H1 (cell line): ENCODE measurements at regions not wholly inside any gene's neighbourhood (a gene's known extent, or its start where the extent isn't known, plus 50 kb on each side); places are given as distances from the start of the nearest gene placed in this dataset.

Experiments used
- CTCF ChIA-PET: fragments of 300-600 bp; sonication (Branson Sonifier 250); formaldehyde crosslinking; loops from one replicate; lab custom pipeline; 2021; ENCODE audit not compliant: partially characterized antibody; lab: Charles Lee
- POLR2A ChIA-PET: fragments of 300-600 bp; sonication (Branson Sonifier 250); formaldehyde crosslinking; loops from one replicate; lab custom pipeline; 2021; ENCODE audit warnings: inconsistent platforms; ENCODE audit not compliant: partially characterized antibody; lab: Charles Lee
- DNase-seq, 2 experiments: peaks; one replicate each; pipeline versions ENCODE4 v3.0.0 to v3.0.0-alpha.2; 2010 to 2022; ENCODE audit warnings: low spot score in 2 of 2, low read depth in 1 of 2, mixed read lengths in 1 of 2
- FAIRE-seq: peaks from 2 replicates; lab custom pipeline; 2011; peaks lifted over from hg19 to GRCh38; lab: Jason Lieb, UNC
- H2AFZ ChIP-seq: 2 replicates; pipeline ENCODE4 v1.8.1; 2012; ENCODE audit warnings: low read length, inconsistent platforms
- H2AK5ac ChIP-seq: 2 replicates; pipeline ENCODE4 v1.6.1; 2013; ENCODE audit warnings: low read depth, low read length
- H2BK120ac ChIP-seq: replicated peaks from 2 replicates; pipeline ENCODE3; 2013; ENCODE audit warnings: low read depth, low read length, inconsistent platforms
- H2BK12ac ChIP-seq: 2 replicates; pipeline ENCODE4 v1.6.1; 2013; ENCODE audit warnings: low read depth, low read length
- H2BK15ac ChIP-seq: 2 replicates; pipeline ENCODE4 v1.6.1; 2013; ENCODE audit warnings: low read length
- H2BK20ac ChIP-seq: 2 replicates; pipeline ENCODE4 v1.6.1; 2013; ENCODE audit warnings: low read length
- H2BK5ac ChIP-seq: 2 replicates; pipeline ENCODE4 v1.6.1; 2013; ENCODE audit warnings: low read depth, low read length
- H3K14ac ChIP-seq: 2 replicates; pipeline ENCODE4 v1.6.1; 2013; ENCODE audit warnings: inconsistent platforms; ENCODE audit not compliant: insufficient read length
- H3K18ac ChIP-seq: 2 replicates; pipeline ENCODE4 v1.6.1; 2013; ENCODE audit warnings: low read length; ENCODE audit errors: extremely low read depth
- H3K23ac ChIP-seq: 2 replicates; pipeline ENCODE4 v1.6.1; 2013; ENCODE audit warnings: inconsistent platforms; ENCODE audit not compliant: insufficient read length
- H3K23me2 ChIP-seq: 2 replicates; pipeline ENCODE4 v1.6.1; 2013; ENCODE audit warnings: low read depth, low read length
- H3K27ac ChIP-seq: 2 replicates; pipeline ENCODE4 v1.6.1; 2011; ENCODE audit warnings: low read depth, low read length, inconsistent platforms
- H3K27me3 ChIP-seq, 4 experiments: replicated peaks in 1 of 4; 1 replicate in 1 of 4; 2 replicates in 3 of 4; pipeline versions ENCODE4 v1.6.1 to v1.8.1; 2011 to 2013; ENCODE audit warnings: low read length in 3 of 4, mild to moderate bottlenecking in 3 of 4, inconsistent platforms in 2 of 4, mixed read lengths in 2 of 4, moderate library complexity in 1 of 4; ENCODE audit not compliant: control insufficient read depth in 3 of 4, insufficient read depth in 3 of 4; ENCODE audit errors: extremely low read depth in 1 of 4
- H3K36me3 ChIP-seq, 4 experiments: 2 replicates each; pipeline versions ENCODE4 v1.6.1 to v1.8.1; 2011 to 2013; ENCODE audit warnings: mild to moderate bottlenecking in 4 of 4, low read length in 3 of 4, moderate library complexity in 2 of 4, control low read depth in 1 of 4, inconsistent platforms in 1 of 4; ENCODE audit not compliant: insufficient read depth in 4 of 4, control insufficient read depth in 2 of 4
- H3K4ac ChIP-seq: replicated peaks from 2 replicates; pipeline ENCODE3; 2013; ENCODE audit warnings: low read length, low read depth, mixed read lengths, inconsistent platforms; ENCODE audit not compliant: insufficient read length
- H3K4me1 ChIP-seq, 4 experiments: replicated peaks in 1 of 4; 1 replicate in 1 of 4; 2 replicates in 3 of 4; pipeline versions ENCODE4 v1.6.1 to v1.8.1; 2011 to 2013; ENCODE audit warnings: low read length in 3 of 4, inconsistent platforms in 2 of 4, mixed read lengths in 1 of 4; ENCODE audit not compliant: insufficient read depth in 4 of 4, control insufficient read depth in 3 of 4
- H3K4me2 ChIP-seq, 2 experiments: 2 replicates each; pipeline versions ENCODE4 v1.6.1 to v1.8.1; 2011 to 2013; ENCODE audit warnings: low read depth in 2 of 2, low read length in 2 of 2, control low read depth in 1 of 2, inconsistent platforms in 1 of 2, mild to moderate bottlenecking in 1 of 2; ENCODE audit not compliant: insufficient read depth in 1 of 2
- H3K4me3 ChIP-seq, 4 experiments: fragments of 200-600, 300-600 bp in 1 of 4; sonication (generic), shearing (Covaris generic), sonication (Bioruptor Twin) in 1 of 4; 2 replicates each; pipeline versions ENCODE4 v1.5.1 to v1.8.1; 2011 to 2016; ENCODE audit warnings: low read length in 4 of 4, low read depth in 3 of 4, control low read depth in 2 of 4, inconsistent platforms in 2 of 4, mild to moderate bottlenecking in 2 of 4, mixed read lengths in 1 of 4, moderate library complexity in 1 of 4; ENCODE audit not compliant: insufficient read depth in 2 of 4; ENCODE audit errors: extremely low read depth in 1 of 4
- H3K56ac ChIP-seq: replicated peaks from 2 replicates; pipeline ENCODE3; 2013; ENCODE audit warnings: low read depth, mild to moderate bottlenecking, mixed read lengths, low read length, inconsistent platforms; ENCODE audit not compliant: insufficient read length
- H3K79me1 ChIP-seq: 2 replicates; pipeline ENCODE4 v1.6.1; 2013; ENCODE audit warnings: low read depth, low read length, control low read depth
- H3K79me2 ChIP-seq, 2 experiments: 2 replicates each; pipeline versions ENCODE4 v1.6.1 to v1.8.1; 2012 to 2013; ENCODE audit warnings: low read length in 2 of 2, mild to moderate bottlenecking in 2 of 2, inconsistent platforms in 1 of 2; ENCODE audit not compliant: insufficient read depth in 2 of 2, control insufficient read depth in 1 of 2
- H3K9ac ChIP-seq, 4 experiments: replicated peaks in 1 of 4; 1 replicate in 1 of 4; 2 replicates in 3 of 4; pipeline versions ENCODE4 v1.6.1 to v1.8.1; 2011 to 2013; ENCODE audit warnings: low read depth in 3 of 4, low read length in 3 of 4, control low read depth in 2 of 4, mild to moderate bottlenecking in 2 of 4, moderate library complexity in 2 of 4, inconsistent platforms in 1 of 4; ENCODE audit errors: extremely low read depth in 1 of 4
- H3K9me3 ChIP-seq, 2 experiments: 2 replicates each; pipeline versions ENCODE4 v1.6.1 to v1.8.1; 2012 to 2013; ENCODE audit warnings: mild to moderate bottlenecking in 2 of 2, moderate library complexity in 2 of 2, control low read depth in 1 of 2, inconsistent platforms in 1 of 2, low read depth in 1 of 2, low read length in 1 of 2, mixed read lengths in 1 of 2; ENCODE audit not compliant: insufficient read depth in 2 of 2
- H4K20me1 ChIP-seq, 2 experiments: replicated peaks in 1 of 2; 2 replicates each; pipeline versions ENCODE3 to v1.8.1; 2011 to 2013; ENCODE audit warnings: inconsistent platforms in 2 of 2, low read length in 2 of 2, mild to moderate bottlenecking in 1 of 2; ENCODE audit not compliant: insufficient read depth in 2 of 2, control insufficient read depth in 1 of 2
- H4K5ac ChIP-seq: 2 replicates; pipeline ENCODE4 v1.6.1; 2013; ENCODE audit warnings: low read length, low read depth, mixed read lengths, inconsistent platforms; ENCODE audit not compliant: insufficient read length
- H4K8ac ChIP-seq: 2 replicates; pipeline ENCODE4 v1.8.0; 2013; ENCODE audit warnings: mild to moderate bottlenecking, moderate library complexity, low read length, inconsistent platforms; ENCODE audit not compliant: insufficient read depth; ENCODE audit errors: extremely low read depth
- H4K91ac ChIP-seq: replicated peaks from 2 replicates; pipeline ENCODE3; 2013; ENCODE audit warnings: low read length, mixed read lengths, inconsistent platforms; ENCODE audit not compliant: insufficient read length
- ATF3 ChIP-seq: IDR thresholded peaks from 2 replicates; pipeline ENCODE4 v1.6.1; 2011; ENCODE audit warnings: low read depth, mild to moderate bottlenecking, low read length; ENCODE audit not compliant: insufficient read depth
- BACH1 ChIP-seq: IDR thresholded peaks from 2 replicates; pipeline ENCODE4 v1.6.1; 2012; ENCODE audit warnings: low read length, improper control_type of control experiment
- CBX8 ChIP-seq: fragments of 300-800, 300-1000 bp; sonication (generic); IDR thresholded peaks from 2 replicates; pipeline ENCODE4 v1.7.1; 2016; ENCODE audit warnings: low read depth, low read length, borderline replicate concordance
- CHD2 ChIP-seq: IDR thresholded peaks from 2 replicates; pipeline ENCODE4 v1.6.1; 2012; ENCODE audit warnings: low read length, improper control_type of control experiment
- E2F6 ChIP-seq: IDR thresholded peaks from 2 replicates; pipeline ENCODE4 v1.6.1; 2012; ENCODE audit warnings: inconsistent platforms
- EP300 ChIP-seq, 2 experiments: IDR thresholded peaks; 1 replicate in 1 of 2; 2 replicates in 1 of 2; pipeline ENCODE4 v1.6.1; 2011 to 2012; ENCODE audit warnings: low read depth in 2 of 2, low read length in 2 of 2, mild to moderate bottlenecking in 2 of 2, borderline replicate concordance in 1 of 2, inconsistent platforms in 1 of 2, moderate library complexity in 1 of 2
- HDAC2 ChIP-seq, 2 experiments: fragments of 300-600 bp in 1 of 2; sonication (generic) in 1 of 2; IDR thresholded peaks; 2 replicates each; pipeline ENCODE4 v1.6.1; 2011 to 2012; ENCODE audit warnings: low read depth in 2 of 2, low read length in 2 of 2, mild to moderate bottlenecking in 2 of 2, moderate library complexity in 2 of 2, borderline replicate concordance in 1 of 2, inconsistent platforms in 1 of 2
- KDM1A ChIP-seq: fragments of 200-600, 300-600 bp; sonication (generic); IDR thresholded peaks from 2 replicates; pipeline ENCODE4 v1.7.1; 2016; ENCODE audit warnings: mild to moderate bottlenecking, low read length, borderline replicate concordance
- MAX ChIP-seq: IDR thresholded peaks from 2 replicates; pipeline ENCODE4 v1.6.1; 2012; ENCODE audit warnings: inconsistent platforms
- NANOG ChIP-seq: IDR thresholded peaks from 2 replicates; pipeline ENCODE4 v1.6.1; 2011; ENCODE audit warnings: low read length, low read depth, mild to moderate bottlenecking, inconsistent platforms; ENCODE audit not compliant: insufficient read depth, poor library complexity, severe bottlenecking
- SIRT6 ChIP-seq: IDR thresholded peaks from one replicate; pipeline ENCODE4 v1.7.1; 2012; ENCODE audit warnings: low read length, inconsistent platforms
- SP1 ChIP-seq: IDR thresholded peaks from 2 replicates; pipeline ENCODE4 v1.6.1; 2011; ENCODE audit warnings: low read depth, low read length
- SRF ChIP-seq: IDR thresholded peaks from 2 replicates; pipeline ENCODE4 v1.6.1; 2011; ENCODE audit warnings: mild to moderate bottlenecking, low read depth, low read length, moderate library complexity
- ZNF274 ChIP-seq: IDR thresholded peaks from 2 replicates; pipeline ENCODE4 v1.7.0; 2012; ENCODE audit warnings: low read length, borderline replicate concordance; ENCODE audit errors: extremely low read depth
- WGBS, 2 experiments: shearing (Covaris generic) in 1 of 2; methylation state at CpG; one replicate each; pipeline versions ENCODE4 v1.1.6 to v1.1.7; 2013 to 2015; ENCODE audit warnings: low lambda C conversion rate in 2 of 2, mixed read lengths in 2 of 2, inconsistent platforms in 1 of 2, low coverage in 1 of 2, missing lambda C conversion rate in 1 of 2; ENCODE audit not compliant: insufficient replicate concordance in 2 of 2, insufficient coverage in 1 of 2, insufficient read length in 1 of 2; ENCODE audit errors: extremely low coverage in 1 of 2, missing lambda C conversion rate in 1 of 2; 5-methylcytosine and 5-hydroxymethylcytosine counted together

GRCh38 chrX:67949270-67949669, 405.4 kb downstream of the AR start:
- Histone ChIP-seq H3K27me3 (no peaks in the 10 kb centered on the region), H3K27ac (no peak overlapping the region), H2AFZ (no peak overlapping the region), H4K5ac (no peak overlapping the region), H3K36me3 (no peaks in the 10 kb centered on the region), H3K23me2 (no peaks in the 10 kb centered on the region), H3K4me1 (no peaks in the 10 kb centered on the region), H3K79me1 (no peaks in the 10 kb centered on the region), H3K4ac (no peak overlapping the region), H4K20me1 (no peaks in the 10 kb centered on the region), H2BK5ac (no peak overlapping the region), H2BK15ac (no peak overlapping the region), H2BK20ac (no peak overlapping the region), H2BK12ac (no peak overlapping the region), H3K4me3 (no peak overlapping the region), H3K18ac (no peak overlapping the region), H3K23ac (no peak overlapping the region), H3K9ac (no peak overlapping the region), H2AK5ac (no peak overlapping the region), H3K14ac (no peak overlapping the region), H3K79me2 (no peaks in the 10 kb centered on the region), H2BK120ac (no peak overlapping the region), H4K8ac (no peak overlapping the region), H3K56ac (no peak overlapping the region), H3K9me3 (no peaks in the 10 kb centered on the region), H4K91ac (no peak overlapping the region), H3K4me2 (no peak overlapping the region)
- CTCF ChIA-PET: no interaction called here
- DNase-seq (no peak), FAIRE-seq (no peak)
- POLR2A ChIA-PET: no interaction called here
- WGBS, 2 experiments: 78% methylated on average over 4 of the region's 4 CpGs; no CpG with 5 or more reads in 1 of the 2 experiments
- TF ChIP-seq E2F6: no peak
- no peak for TF ChIP-seq KDM1A
- TF ChIP-seq MAX: no peak
- no peak for TF ChIP-seq HDAC2 (IDR thresholded peaks at IDR 0.05; ENCODE audit: borderline replicate concordance in 1 of 2, low read depth in 2 of 2, low read length in 2 of 2)
- no peak for TF ChIP-seq CBX8
- TF ChIP-seq ATF3: no peak
- no peak for TF ChIP-seq CHD2
- TF ChIP-seq SIRT6: no peak
- no peak for TF ChIP-seq EP300 (IDR thresholded peaks at IDR 0.05; ENCODE audit: borderline replicate concordance in 1 of 2, low read depth in 2 of 2, low read length in 2 of 2)
- no peak for TF ChIP-seq SP1
- no peak for TF ChIP-seq NANOG
- no peak for TF ChIP-seq ZNF274
- no peak for TF ChIP-seq BACH1
- TF ChIP-seq SRF: no peak
